Endothelial cell of umbilical vein (primary cell): ENCODE measurements at regions not wholly inside any gene's neighbourhood (a gene's known extent, or its start where the extent isn't known, plus 50 kb on each side); places are given as distances from the start of the nearest gene placed in this dataset.

Experiments
- BruUV-seq: library from RNA; stranded (reverse); fragments of 400-500 nt; replicated peaks from 2 replicates; lab custom pipeline; 2021; lab: Mats Ljungman, UMichigan
- CTCF ChIA-PET: fragments of 300-600, 350-600 bp; sonication (Branson Sonifier 250); formaldehyde crosslinking; loops from one replicate; lab custom pipeline; 2021; ENCODE audit warnings: antibody characterized with exemption, inconsistent platforms; lab: Charles Lee
- POLR2A ChIA-PET: fragments of 300-600, 350-600 bp; sonication (Branson Sonifier 250); formaldehyde crosslinking; loops from one replicate; lab custom pipeline; 2021; ENCODE audit warnings: antibody characterized with exemption, inconsistent platforms; lab: Charles Lee
- DNase-seq: peaks from one replicate; pipeline ENCODE4 v3.0.0-alpha.2; 2011; ENCODE audit warnings: low read depth, low spot score
- FAIRE-seq: peaks from 2 replicates; lab custom pipeline; 2011; peaks lifted over from hg19 to GRCh38; lab: Jason Lieb, UNC
- H2AFZ ChIP-seq: 2 replicates; pipeline ENCODE4 v1.6.0; 2012; ENCODE audit warnings: low read depth, low read length, control low read depth, inconsistent platforms
- H3K27ac ChIP-seq: 2 replicates; pipeline ENCODE4 v1.5.1; 2011; ENCODE audit warnings: low read depth, mild to moderate bottlenecking, control low read depth, low read length, moderate library complexity; ENCODE audit not compliant: insufficient read depth
- H3K27me3 ChIP-seq, 2 experiments: 2 replicates each; pipeline versions ENCODE4 v1.6.0 to v1.6.1; 2011; ENCODE audit warnings: low read length in 2 of 2, mixed read lengths in 1 of 2; ENCODE audit not compliant: control insufficient read depth in 2 of 2, insufficient read depth in 2 of 2
- H3K36me3 ChIP-seq, 2 experiments: 2 replicates in 1 of 2; 3 replicates in 1 of 2; pipeline ENCODE4 v1.5.1; 2011; ENCODE audit warnings: low read length in 2 of 2, mild to moderate bottlenecking in 1 of 2, moderate library complexity in 1 of 2; ENCODE audit not compliant: control insufficient read depth in 2 of 2, insufficient read depth in 2 of 2; ENCODE audit errors: extremely low read depth in 1 of 2
- H3K4me1 ChIP-seq: 3 replicates; pipeline ENCODE4 v1.5.1; 2011; ENCODE audit warnings: mild to moderate bottlenecking, low read length; ENCODE audit not compliant: control insufficient read depth, insufficient read depth; ENCODE audit errors: extremely low read depth
- H3K4me2 ChIP-seq: 2 replicates; pipeline ENCODE4 v1.6.1; 2011; ENCODE audit warnings: low read length, control low read depth, mixed read lengths; ENCODE audit not compliant: insufficient read depth
- H3K4me3 ChIP-seq, 3 experiments: fragments of 200-600 bp in 1 of 3; sonication (generic), shearing (Covaris generic) in 1 of 3; replicated peaks in 1 of 3; 2 replicates each; pipeline ENCODE4 v1.5.1; 2011 to 2016; ENCODE audit warnings: control low read depth in 3 of 3, low read length in 3 of 3, mild to moderate bottlenecking in 2 of 3, inconsistent platforms in 1 of 3, low read depth in 1 of 3, moderate library complexity in 1 of 3; ENCODE audit not compliant: insufficient read depth in 1 of 3
- H3K79me2 ChIP-seq: 2 replicates; pipeline ENCODE4 v1.6.0; 2012; ENCODE audit warnings: low read length, inconsistent platforms; ENCODE audit not compliant: control insufficient read depth, insufficient read depth
- H3K9ac ChIP-seq: replicated peaks from 2 replicates; pipeline ENCODE3; 2011; ENCODE audit warnings: low read length, control low read depth; ENCODE audit not compliant: insufficient read depth; ENCODE audit errors: extremely low read depth
- H3K9me1 ChIP-seq: replicated peaks from 3 replicates; pipeline ENCODE4 v1.6.0; 2011; ENCODE audit warnings: mild to moderate bottlenecking, low read length; ENCODE audit not compliant: control insufficient read depth, insufficient read depth; ENCODE audit errors: extremely low read depth
- H3K9me3 ChIP-seq: replicated peaks from 2 replicates; pipeline ENCODE4 v1.5.1; 2012; ENCODE audit warnings: low read length, inconsistent platforms; ENCODE audit not compliant: control insufficient read depth, insufficient read depth
- H4K20me1 ChIP-seq: replicated peaks from 2 replicates; pipeline ENCODE3; 2011; ENCODE audit warnings: mild to moderate bottlenecking, low read length; ENCODE audit not compliant: control insufficient read depth, insufficient read depth; ENCODE audit errors: extremely low read depth
- EZH2 ChIP-seq: IDR thresholded peaks from 2 replicates; pipeline ENCODE4 v1.6.1; 2012; ENCODE audit warnings: borderline replicate concordance, low read depth, mild to moderate bottlenecking, moderate library complexity, low read length, inconsistent platforms; ENCODE audit not compliant: severe bottlenecking
- FOS ChIP-seq: IDR thresholded peaks from 2 replicates; pipeline ENCODE4 v1.6.1; 2011; ENCODE audit warnings: mild to moderate bottlenecking, low read length, moderate library complexity, borderline replicate concordance; ENCODE audit not compliant: insufficient read depth
- GATA2 ChIP-seq: IDR thresholded peaks from 2 replicates; pipeline ENCODE4 v1.7.0; 2011; ENCODE audit warnings: low read depth, mild to moderate bottlenecking, moderate library complexity, mixed read lengths, low read length; ENCODE audit not compliant: insufficient read length, insufficient read depth
- JUN ChIP-seq: IDR thresholded peaks from 2 replicates; pipeline ENCODE4 v1.6.1; 2011; ENCODE audit warnings: borderline replicate concordance, low read depth; ENCODE audit not compliant: insufficient read length, insufficient read depth
- MYC ChIP-seq: IDR thresholded peaks from one replicate; pipeline ENCODE4 v1.6.1; 2011; ENCODE audit warnings: mild to moderate bottlenecking, low read depth, low read length
- POLR2A ChIP-seq: IDR thresholded peaks from 2 replicates; pipeline ENCODE4 v1.6.1; 2012; ENCODE audit warnings: low read depth, mild to moderate bottlenecking, control low read depth, low read length
- POLR2AphosphoS5 ChIP-seq: IDR thresholded peaks from 2 replicates; pipeline ENCODE4 v1.6.1; 2012; ENCODE audit warnings: low read depth, mild to moderate bottlenecking, control low read depth, low read length, moderate library complexity; ENCODE audit not compliant: insufficient read depth
- dilution Hi-C: fragments of 300-500 bp; cut with MboI; formaldehyde crosslinking; loops from one replicate; pipeline ENCODE4 v1.15.0; 2019; ENCODE audit warnings: low sequenced_read_pairs; ENCODE audit not compliant: extremely low pct_ligation_motif_present
- intact Hi-C: fragments of 100-400 bp; cut with micrococcal nuclease; formaldehyde crosslinking; loops from one replicate; pipeline ENCODE4 v1.10.0; 2022
- TF ChIP-seq, protein P1 (sequence below), 2 donors: IDR thresholded peaks; 1 replicate in 1 of 2; 2 replicates in 1 of 2; pipeline ENCODE4 v1.5.1; 2011; ENCODE audit warnings: low read length in 2 of 2, mild to moderate bottlenecking in 2 of 2, moderate library complexity in 2 of 2, control low read depth in 1 of 2, inconsistent platforms in 1 of 2, low read depth in 1 of 2; ENCODE audit not compliant: insufficient read depth in 1 of 2; ENCODE audit errors: extremely low read depth in 1 of 2
- TF ChIP-seq, protein P2 (sequence below): IDR thresholded peaks from 2 replicates; pipeline ENCODE4 v1.6.1; 2011; ENCODE audit not compliant: insufficient read depth, insufficient read length

DNA sequence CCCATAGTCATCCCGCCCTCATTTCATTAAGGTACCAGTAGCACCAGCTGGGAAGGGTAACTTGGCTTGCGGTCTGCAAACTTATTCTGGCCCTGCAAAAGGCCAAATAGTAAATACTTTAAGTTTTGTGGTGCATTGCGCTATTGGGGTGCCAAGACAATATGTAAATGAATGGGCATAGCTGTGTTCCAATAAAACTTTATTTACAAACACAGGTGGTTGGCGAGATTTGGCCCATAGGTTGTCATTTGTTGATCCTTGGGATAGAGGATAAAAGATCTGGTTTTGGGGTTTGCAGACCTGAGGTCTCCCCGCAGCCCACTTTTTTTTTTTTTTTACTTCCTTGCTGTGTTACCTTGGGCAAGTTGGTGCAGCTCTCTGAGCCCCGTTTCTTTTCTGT, 127.4 kb downstream of the MIAT start:
- FAIRE-seq (no peak), DNase-seq (no peak)
- intact Hi-C loops (no loop called here), dilution Hi-C loops (no loop called here)
- Histone ChIP-seq H3K9ac (no peak overlapping the region), H3K4me3 (no peak overlapping the region), H3K27me3 (no peaks in the 10 kb centered on the region), H3K27ac (no peak overlapping the region), H3K9me1 (no peaks in the 10 kb centered on the region), H4K20me1 (no peaks in the 10 kb centered on the region), H3K9me3 (no peaks in the 10 kb centered on the region), H3K36me3 (no peaks in the 10 kb centered on the region), H3K4me1 (no peaks in the 10 kb centered on the region), H2AFZ (no peak overlapping the region), H3K79me2 (no peaks in the 10 kb centered on the region), H3K4me2 (no peak overlapping the region)
- BruUV-seq, result no TSS peak
- POLR2A ChIA-PET, result no interaction called here
- CTCF ChIA-PET, result no interaction called here
- TF ChIP-seq EZH2 (no peak), JUN (no peak), GATA2 (no peak), POLR2AphosphoS5 (no peak), FOS (no peak), MYC (no peak), POLR2A (no peak)
- TF ChIP-seq, protein P1, sequence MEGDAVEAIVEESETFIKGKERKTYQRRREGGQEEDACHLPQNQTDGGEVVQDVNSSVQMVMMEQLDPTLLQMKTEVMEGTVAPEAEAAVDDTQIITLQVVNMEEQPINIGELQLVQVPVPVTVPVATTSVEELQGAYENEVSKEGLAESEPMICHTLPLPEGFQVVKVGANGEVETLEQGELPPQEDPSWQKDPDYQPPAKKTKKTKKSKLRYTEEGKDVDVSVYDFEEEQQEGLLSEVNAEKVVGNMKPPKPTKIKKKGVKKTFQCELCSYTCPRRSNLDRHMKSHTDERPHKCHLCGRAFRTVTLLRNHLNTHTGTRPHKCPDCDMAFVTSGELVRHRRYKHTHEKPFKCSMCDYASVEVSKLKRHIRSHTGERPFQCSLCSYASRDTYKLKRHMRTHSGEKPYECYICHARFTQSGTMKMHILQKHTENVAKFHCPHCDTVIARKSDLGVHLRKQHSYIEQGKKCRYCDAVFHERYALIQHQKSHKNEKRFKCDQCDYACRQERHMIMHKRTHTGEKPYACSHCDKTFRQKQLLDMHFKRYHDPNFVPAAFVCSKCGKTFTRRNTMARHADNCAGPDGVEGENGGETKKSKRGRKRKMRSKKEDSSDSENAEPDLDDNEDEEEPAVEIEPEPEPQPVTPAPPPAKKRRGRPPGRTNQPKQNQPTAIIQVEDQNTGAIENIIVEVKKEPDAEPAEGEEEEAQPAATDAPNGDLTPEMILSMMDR (IDR thresholded peaks at IDR 0.05; ENCODE audit: extremely low read depth in 1 of 2, insufficient read depth in 1 of 2, low read depth in 1 of 2, low read length in 2 of 2), result no peak
- TF ChIP-seq, protein P2, sequence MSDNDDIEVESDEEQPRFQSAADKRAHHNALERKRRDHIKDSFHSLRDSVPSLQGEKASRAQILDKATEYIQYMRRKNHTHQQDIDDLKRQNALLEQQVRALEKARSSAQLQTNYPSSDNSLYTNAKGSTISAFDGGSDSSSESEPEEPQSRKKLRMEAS, result no peak
